ENCODE measurements at regions not wholly inside any gene's neighbourhood (a gene's known extent, or its start where the extent isn't known, plus 50 kb on each side); places are given as distances from the start of the nearest gene placed in this dataset.

- DNase-seq (ENCODE audit: low spot score) (no peak), ATAC-seq (no peak)
- Histone ChIP-seq H3K27ac (ENCODE audit: low read depth) (no peak overlapping the region), H3K4me2 (no peak overlapping the region), H3K9me2 (ENCODE audit: insufficient read depth) (no peaks in the 10 kb centered on the region), H3K4me1 (ENCODE audit: insufficient read depth) (no peaks in the 10 kb centered on the region), H3K4me3 (no peak overlapping the region), H4K20me1 (replicated peaks; ENCODE audit: insufficient read depth) (no peaks in the 10 kb centered on the region), H3K27me3 (ENCODE audit: insufficient read depth) (no peaks in the 10 kb centered on the region), H3F3A (replicated peaks; ENCODE audit: low read depth) (no peaks in the 10 kb centered on the region), H2AFZ (no peak overlapping the region), H3K36me3 (ENCODE audit: insufficient read depth) (no peaks in the 10 kb centered on the region; the same call in 1 of the 2 replicates), H3K79me2 (replicated peaks; ENCODE audit: insufficient read depth) (no peaks in the 10 kb centered on the region)
- peaks cover 13% of the 10 kb centered on the region for H3K36me3 Mint-ChIP-seq (ENCODE audit: low read depth)
- H3K4me3 Mint-ChIP-seq: no peak overlapping the region
- H3K27me3 Mint-ChIP-seq (ENCODE audit: insufficient read depth, low read depth, poor library complexity): no peaks in the 10 kb centered on the region
- no peak overlapping the region for H3K27ac Mint-ChIP-seq
- no peaks in the 10 kb centered on the region for H3K4me1 Mint-ChIP-seq
- no peak for TF ChIP-seq NANOG (IDR thresholded peaks at IDR 0.05; ENCODE audit: borderline replicate concordance)
- TF ChIP-seq ZNF114 (CRISPR knock-in tag; IDR thresholded peaks at IDR 0.05): no peak
- TF ChIP-seq ETS1 (IDR thresholded peaks at IDR 0.05): no peak
- TF ChIP-seq CREB1 (CRISPR knock-in tag; IDR thresholded peaks at IDR 0.05; ENCODE audit: low read depth): no peak
- TF ChIP-seq EZH2 (IDR thresholded peaks at IDR 0.05; ENCODE audit: low read depth, unreplicated experiment): no peak
- no peak for TF ChIP-seq CTCF (conservative IDR thresholded peaks at IDR 0.05; ENCODE audit: low read depth in 2 of 2)
- no peak for TF ChIP-seq STAT1 (IDR thresholded peaks at IDR 0.05; ENCODE audit: unreplicated experiment)
- H3K9me3 Mint-ChIP-seq: peaks cover 92% of the 10 kb centered on the region
Observed at GRCh38 chr14:82180139-82180538, 646.5 kb upstream of the SEL1L start.

GRCh38 chr14:82182646-82183045, 649.0 kb upstream of the SEL1L start:
- Mint-ChIP-seq H3K27ac (no peak overlapping the region), H3K27me3 (ENCODE audit: insufficient read depth, low read depth, poor library complexity) (no peaks in the 10 kb centered on the region), H3K36me3 (ENCODE audit: low read depth) (peaks cover 14% of the 10 kb centered on the region), H3K9me3 (peaks cover 94% of the 10 kb centered on the region), H3K4me3 (no peak overlapping the region), H3K4me1 (no peaks in the 10 kb centered on the region)
- H3K79me2 ChIP-seq (replicated peaks; ENCODE audit: insufficient read depth): no peaks in the 10 kb centered on the region
- H3K36me3 ChIP-seq (ENCODE audit: insufficient read depth): no peaks in the 10 kb centered on the region; the same call in 1 of the 2 replicates
- H3K4me2 ChIP-seq: no peak overlapping the region
- H3F3A ChIP-seq (replicated peaks; ENCODE audit: low read depth): no peaks in the 10 kb centered on the region
- no peak for ATAC-seq
- H2AFZ ChIP-seq: no peak overlapping the region
- H3K27ac ChIP-seq (ENCODE audit: low read depth): no peak overlapping the region
- no peaks in the 10 kb centered on the region for H4K20me1 ChIP-seq (replicated peaks; ENCODE audit: insufficient read depth)
- H3K27me3 ChIP-seq (ENCODE audit: insufficient read depth): no peaks in the 10 kb centered on the region
- peak; percentile 45 for DNase-seq (ENCODE audit: low spot score)
- H3K9me2 ChIP-seq (ENCODE audit: insufficient read depth): no peaks in the 10 kb centered on the region
- H3K4me3 ChIP-seq: no peak overlapping the region
- no peaks in the 10 kb centered on the region for H3K4me1 ChIP-seq (ENCODE audit: insufficient read depth)
- no peak for TF ChIP-seq CREB1 (CRISPR knock-in tag; IDR thresholded peaks at IDR 0.05; ENCODE audit: low read depth)
- TF ChIP-seq ZNF462 (CRISPR knock-in tag; IDR thresholded peaks at IDR 0.05): no peak
- no peak for TF ChIP-seq CTCF (conservative IDR thresholded peaks at IDR 0.05; ENCODE audit: low read depth in 2 of 2)
- TF ChIP-seq ETS1 (IDR thresholded peaks at IDR 0.05): no peak
- no peak for TF ChIP-seq EZH2 (IDR thresholded peaks at IDR 0.05; ENCODE audit: low read depth, unreplicated experiment)
- TF ChIP-seq STAT1 (IDR thresholded peaks at IDR 0.05; ENCODE audit: unreplicated experiment): no peak
- no peak for TF ChIP-seq POLR2AphosphoS5 (IDR thresholded peaks at IDR 0.05; ENCODE audit: low read depth)

All from GM23338 (cell line).